Activated CD4-positive, alpha-beta T cell treated with anti-CD3 and anti-CD28 coated beads for 1 hour (primary cell): ENCODE measurements at regions not wholly inside any gene's neighbourhood (a gene's known extent, or its start where the extent isn't known, plus 50 kb on each side); places are given as distances from the start of the nearest gene placed in this dataset.
"Not testable (repeated sequence)": the region's sequence is repeated elsewhere in the genome, so short reads cannot be mapped to it uniquely, and the experiment has no call there.

Source experiments
- DNase-seq: peaks from one replicate; pipeline ENCODE4 v3.0.0-alpha.2; 2020

DNA sequence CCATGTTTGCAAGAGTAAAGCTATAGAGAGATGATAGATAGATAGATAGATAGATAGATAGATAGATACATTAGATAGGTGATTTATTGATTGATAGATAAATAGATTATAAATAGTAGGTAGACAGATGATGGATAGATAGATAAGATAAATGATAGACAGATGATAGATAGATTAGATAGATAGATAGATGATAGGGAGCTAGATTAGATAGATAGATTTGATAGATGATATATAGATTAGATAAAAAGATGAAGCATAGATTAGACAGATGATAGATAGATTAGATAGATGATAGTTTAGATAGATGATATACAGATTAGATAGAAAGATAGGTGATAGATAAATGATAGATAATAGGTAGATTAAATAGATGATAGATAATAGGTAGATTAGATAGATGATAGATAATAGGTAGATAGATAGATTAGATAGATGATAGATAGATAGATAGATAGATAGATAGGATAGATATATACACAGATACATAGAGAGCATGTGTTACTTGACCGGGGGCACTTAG lies 243.3 kb upstream of the FOXK1 start:
- DNase-seq, result no peak

- DNase-seq, result no peak
Measured at GRCh38 chr7:4439444-4439843, 242.7 kb upstream of the FOXK1 start.

GRCh38 chr7:4444106-4444505 lies 238.0 kb upstream of the FOXK1 start:
- DNase-seq, result no peak

DNA sequence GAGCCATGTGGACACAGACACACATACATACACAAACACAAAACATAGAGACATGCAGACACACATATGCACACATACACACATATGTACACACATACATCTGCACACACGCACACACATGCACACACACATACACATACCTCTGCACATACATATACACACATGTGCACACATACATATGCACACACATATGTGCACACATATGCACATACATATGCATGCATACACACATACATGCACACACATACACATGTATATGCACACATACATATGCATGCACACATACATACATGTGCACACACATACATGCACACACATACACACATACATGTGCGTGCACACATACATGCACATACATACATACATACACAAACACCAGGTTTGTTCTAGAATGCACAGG lies 236.3 kb upstream of the FOXK1 start:
- no peak for DNase-seq

GRCh38 chr7:4449263-4449662 lies 232.8 kb upstream of the FOXK1 start:
- no peak for DNase-seq

GRCh38 chr7:4450483-4450882 lies 231.6 kb upstream of the FOXK1 start:
- no peak for DNase-seq

DNA sequence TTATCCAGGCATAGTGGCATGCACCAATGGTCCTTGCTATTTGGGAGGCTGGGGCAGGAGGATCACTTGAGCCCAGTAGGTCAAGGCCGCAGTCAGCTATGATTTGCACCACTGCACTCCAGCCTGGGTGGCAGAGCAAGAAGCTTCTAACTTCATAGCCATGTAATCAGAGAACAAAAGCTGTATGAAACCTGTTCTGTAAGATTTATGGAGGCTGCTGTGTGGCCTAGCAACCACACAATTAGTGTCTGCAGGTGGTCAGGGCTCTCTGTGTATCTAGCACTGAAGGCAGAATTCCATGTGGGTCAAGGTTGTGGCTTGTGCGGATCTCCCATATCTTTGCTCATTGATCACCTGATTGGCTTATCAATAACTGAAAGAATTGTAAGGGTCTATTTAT lies 221.5 kb upstream of the FOXK1 start:
- DNase-seq, result no peak

- DNase-seq, result no peak
Measured at GRCh38 chr7:4461531-4461930, 220.6 kb upstream of the FOXK1 start.

GRCh38 chr7:4468320-4469102 lies 213.6 kb upstream of the FOXK1 start:
- DNase-seq, result no peak

GRCh38 chr7:4470246-4470645 lies 211.8 kb upstream of the FOXK1 start:
- no peak for DNase-seq

- no peak for DNase-seq
Measured at GRCh38 chr7:4472728-4473127, 209.4 kb upstream of the FOXK1 start.

GRCh38 chr7:4479367-4480039 lies 202.6 kb upstream of the FOXK1 start:
- no peak for DNase-seq

- not testable (repeated sequence) for DNase-seq
Measured at GRCh38 chr7:4480131-4480530, 202.0 kb upstream of the FOXK1 start.

DNA sequence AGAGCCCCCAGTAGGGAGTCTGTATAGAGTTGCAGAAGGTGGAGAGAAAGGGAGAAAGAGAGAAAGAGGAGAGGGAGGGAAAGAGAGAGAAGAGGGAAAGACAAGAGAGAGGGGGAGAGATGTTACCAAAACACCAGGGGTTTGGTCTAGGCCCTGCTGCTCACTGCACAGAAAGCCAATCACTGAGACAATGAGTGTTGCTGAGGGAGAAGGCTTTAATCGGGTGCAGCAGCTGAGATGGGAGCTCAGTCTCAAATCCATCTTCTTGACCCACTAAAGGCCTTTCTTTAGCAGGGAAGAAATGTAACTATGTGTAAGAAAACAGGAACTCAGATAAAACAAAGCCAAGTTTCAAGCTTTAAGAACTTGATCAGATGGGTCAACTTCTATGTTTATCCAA lies 198.2 kb upstream of the FOXK1 start:
- DNase-seq, result no peak

GRCh38 chr7:4484545-4484944 lies 197.6 kb upstream of the FOXK1 start:
- no peak for DNase-seq

DNA sequence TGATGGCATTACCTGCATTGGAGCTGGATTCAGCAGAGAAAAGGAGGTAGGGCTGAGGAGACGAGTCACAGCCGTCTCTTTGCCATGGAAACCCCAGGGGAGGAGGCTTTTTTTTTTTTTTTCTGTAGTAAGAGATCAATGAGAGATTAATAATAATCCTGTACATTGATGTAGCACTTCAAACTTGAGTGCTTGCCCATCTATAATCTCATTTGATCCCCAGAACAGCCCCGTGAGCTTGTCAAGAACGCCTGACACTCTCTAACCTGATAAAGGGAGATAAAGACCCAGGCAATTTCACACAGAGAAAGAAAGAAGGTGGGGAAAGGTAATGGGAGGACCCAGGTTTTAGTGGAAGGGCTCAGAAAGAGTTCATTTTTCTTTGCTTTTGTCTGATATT lies 195.2 kb upstream of the FOXK1 start:
- no peak for DNase-seq

- DNase-seq, result not testable (repeated sequence)
Measured at GRCh38 chr7:4496911-4497310, 185.2 kb upstream of the FOXK1 start.

GRCh38 chr7:4500812-4501211 lies 181.3 kb upstream of the FOXK1 start:
- no peak for DNase-seq

DNA sequence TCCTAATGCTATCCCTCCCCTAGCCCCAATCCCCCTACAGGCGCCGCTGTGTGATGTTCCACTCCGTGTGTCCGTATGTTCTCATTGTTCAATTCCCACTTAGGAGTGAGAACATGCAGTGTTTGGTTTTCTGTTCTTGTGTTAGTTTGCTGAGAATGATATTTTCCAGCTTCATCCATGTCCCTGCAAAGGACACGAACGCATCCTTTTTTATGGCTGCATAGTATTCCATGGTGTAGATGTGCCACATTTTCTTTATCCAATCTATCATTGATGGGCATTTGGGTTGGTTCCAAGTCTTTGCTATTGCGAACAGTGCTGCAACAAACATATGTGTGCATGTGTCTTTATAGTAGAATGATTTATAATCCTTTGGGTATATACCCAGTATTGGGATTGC lies 174.2 kb upstream of the FOXK1 start:
- DNase-seq, result not testable (repeated sequence)

- DNase-seq, result no peak
Measured at GRCh38 chr7:4513450-4513849, 168.6 kb upstream of the FOXK1 start.

- no peak for DNase-seq
Measured at GRCh38 chr7:4519819-4520520, 162.1 kb upstream of the FOXK1 start.

DNA sequence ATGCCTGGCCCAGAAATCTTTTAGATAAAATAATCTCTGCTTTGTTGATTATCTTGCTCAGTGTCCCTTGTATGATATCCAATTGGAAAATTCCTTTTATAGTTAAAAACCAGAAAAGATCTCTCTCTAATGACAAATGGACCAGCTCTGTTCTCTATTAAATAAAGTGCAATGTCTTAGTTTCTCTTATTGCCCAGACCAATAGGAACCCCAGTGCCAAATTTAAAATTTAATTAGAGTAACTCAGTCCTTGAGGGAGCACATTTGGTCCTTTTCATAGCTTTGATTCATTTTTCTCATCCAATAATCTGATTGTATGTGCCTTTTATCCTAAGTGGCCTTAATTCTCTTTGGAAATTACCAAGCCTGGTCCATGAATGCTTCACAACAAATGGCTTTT lies 158.9 kb upstream of the FOXK1 start:
- DNase-seq, result no peak

- DNase-seq, result no peak
Measured at GRCh38 chr7:4523873-4524272, 158.2 kb upstream of the FOXK1 start.

DNA sequence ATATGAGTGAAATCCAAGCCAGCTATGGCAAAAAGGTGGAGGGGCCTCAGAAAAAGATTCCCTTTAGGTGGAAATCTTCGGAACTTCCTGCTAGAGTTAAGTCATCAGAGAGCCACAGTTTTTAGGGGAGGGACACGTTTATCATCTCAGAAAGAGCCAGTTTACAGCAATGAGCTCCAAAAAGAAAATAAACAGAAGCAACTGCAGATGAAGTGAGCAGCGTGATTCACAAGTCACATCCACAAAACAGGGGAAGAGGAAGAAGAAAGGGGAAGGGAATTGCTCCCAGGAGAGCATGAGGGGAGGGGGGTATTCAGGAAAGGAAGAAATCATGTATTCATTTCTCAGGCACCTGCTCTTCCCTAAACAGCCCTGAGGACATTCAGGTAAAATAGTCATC lies 156.2 kb upstream of the FOXK1 start:
- DNase-seq, result no peak
